Thyroid gland (tissue), 4 donors: ENCODE measurements at regions not wholly inside any gene's neighbourhood (a gene's known extent, or its start where the extent isn't known, plus 50 kb on each side); places are given as distances from the start of the nearest gene placed in this dataset.

Experiments used
- POLR2A ChIP-seq, 2 donors: fragments of 450-650 bp; IDR thresholded peaks; one replicate each; pipeline ENCODE4 v1.6.1; 2017; ENCODE audit warnings: antibody characterized with exemption in 2 of 2, mild to moderate bottlenecking in 2 of 2, moderate library complexity in 1 of 2
- TF ChIP-seq, protein P1 (sequence below), 6 experiments: fragments of 200-600 bp in 3 of 6; fragments of 450-650 bp in 3 of 6; sonication (generic) in 3 of 6; IDR thresholded peaks; one replicate each; pipeline ENCODE4 v1.5.1; 2016 to 2019; ENCODE audit warnings: antibody characterized with exemption in 6 of 6, mild to moderate bottlenecking in 2 of 6, inconsistent platforms in 1 of 6, moderate library complexity in 1 of 6

GRCh38 chr1:5507340-5507739 is 484.9 kb downstream of the NPHP4 start:
- TF ChIP-seq, protein P1, sequence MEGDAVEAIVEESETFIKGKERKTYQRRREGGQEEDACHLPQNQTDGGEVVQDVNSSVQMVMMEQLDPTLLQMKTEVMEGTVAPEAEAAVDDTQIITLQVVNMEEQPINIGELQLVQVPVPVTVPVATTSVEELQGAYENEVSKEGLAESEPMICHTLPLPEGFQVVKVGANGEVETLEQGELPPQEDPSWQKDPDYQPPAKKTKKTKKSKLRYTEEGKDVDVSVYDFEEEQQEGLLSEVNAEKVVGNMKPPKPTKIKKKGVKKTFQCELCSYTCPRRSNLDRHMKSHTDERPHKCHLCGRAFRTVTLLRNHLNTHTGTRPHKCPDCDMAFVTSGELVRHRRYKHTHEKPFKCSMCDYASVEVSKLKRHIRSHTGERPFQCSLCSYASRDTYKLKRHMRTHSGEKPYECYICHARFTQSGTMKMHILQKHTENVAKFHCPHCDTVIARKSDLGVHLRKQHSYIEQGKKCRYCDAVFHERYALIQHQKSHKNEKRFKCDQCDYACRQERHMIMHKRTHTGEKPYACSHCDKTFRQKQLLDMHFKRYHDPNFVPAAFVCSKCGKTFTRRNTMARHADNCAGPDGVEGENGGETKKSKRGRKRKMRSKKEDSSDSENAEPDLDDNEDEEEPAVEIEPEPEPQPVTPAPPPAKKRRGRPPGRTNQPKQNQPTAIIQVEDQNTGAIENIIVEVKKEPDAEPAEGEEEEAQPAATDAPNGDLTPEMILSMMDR (IDR thresholded peaks at IDR 0.05): no peak
- no peak for TF ChIP-seq POLR2A (IDR thresholded peaks at IDR 0.05)
